RWPE1 (cell line): ENCODE measurements at regions not wholly inside any gene's neighbourhood (a gene's known extent, or its start where the extent isn't known, plus 50 kb on each side); places are given as distances from the start of the nearest gene placed in this dataset.

Source experiments
- CTCF ChIA-PET: fragments of 350-600 bp; sonication (Branson Sonifier 250); formaldehyde crosslinking; extraction: SDS; loops from one replicate; lab custom pipeline; 2021; lab: Yijun Ruan, JAX
- POLR2A ChIA-PET: fragments of 400-600 bp; formaldehyde crosslinking; extraction: SDS; loops from one replicate; lab custom pipeline; 2020; ENCODE audit warnings: antibody characterized with exemption; ENCODE audit not compliant: low non-redundant PET; lab: Yijun Ruan, JAX
- DNase-seq: peaks from one replicate; pipeline ENCODE4 v3.0.0; 2012; ENCODE audit warnings: low spot score
- H3K27ac ChIP-seq: fragments of 450-650 bp; 2 replicates; pipeline ENCODE4 v1.5.1; 2017
- TF ChIP-seq, protein P1 (sequence below): fragments of 450-650 bp; conservative IDR thresholded peaks from 2 replicates; pipeline ENCODE4 v1.5.1; 2017; ENCODE audit warnings: low read depth, mild to moderate bottlenecking

DNA sequence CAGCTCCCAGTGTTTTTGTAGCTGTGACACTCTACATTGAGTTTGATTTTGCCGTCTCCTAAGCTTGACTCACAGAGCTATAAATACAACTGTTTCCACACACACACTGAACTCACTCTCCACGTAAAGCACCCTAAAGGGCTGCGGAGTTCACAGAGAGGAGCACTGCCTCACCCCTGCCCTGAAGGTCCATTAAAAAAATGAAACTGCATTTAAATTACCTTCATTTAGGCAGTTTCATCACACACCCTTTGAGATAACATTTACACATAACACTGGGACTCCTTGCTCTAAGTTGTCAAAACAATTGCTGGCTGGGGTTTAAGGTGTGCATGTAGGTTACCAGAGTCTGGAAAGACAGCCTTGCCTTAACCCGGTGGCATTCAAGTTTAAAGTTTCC lies 137.1 kb upstream of the MAGI3 start:
- H3K27ac ChIP-seq: no peak overlapping the region
- TF ChIP-seq, protein P1, sequence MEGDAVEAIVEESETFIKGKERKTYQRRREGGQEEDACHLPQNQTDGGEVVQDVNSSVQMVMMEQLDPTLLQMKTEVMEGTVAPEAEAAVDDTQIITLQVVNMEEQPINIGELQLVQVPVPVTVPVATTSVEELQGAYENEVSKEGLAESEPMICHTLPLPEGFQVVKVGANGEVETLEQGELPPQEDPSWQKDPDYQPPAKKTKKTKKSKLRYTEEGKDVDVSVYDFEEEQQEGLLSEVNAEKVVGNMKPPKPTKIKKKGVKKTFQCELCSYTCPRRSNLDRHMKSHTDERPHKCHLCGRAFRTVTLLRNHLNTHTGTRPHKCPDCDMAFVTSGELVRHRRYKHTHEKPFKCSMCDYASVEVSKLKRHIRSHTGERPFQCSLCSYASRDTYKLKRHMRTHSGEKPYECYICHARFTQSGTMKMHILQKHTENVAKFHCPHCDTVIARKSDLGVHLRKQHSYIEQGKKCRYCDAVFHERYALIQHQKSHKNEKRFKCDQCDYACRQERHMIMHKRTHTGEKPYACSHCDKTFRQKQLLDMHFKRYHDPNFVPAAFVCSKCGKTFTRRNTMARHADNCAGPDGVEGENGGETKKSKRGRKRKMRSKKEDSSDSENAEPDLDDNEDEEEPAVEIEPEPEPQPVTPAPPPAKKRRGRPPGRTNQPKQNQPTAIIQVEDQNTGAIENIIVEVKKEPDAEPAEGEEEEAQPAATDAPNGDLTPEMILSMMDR: no peak
- DNase-seq: no peak
- POLR2A ChIA-PET: no interaction called here
- CTCF ChIA-PET: no interaction called here

- ChIA-PET POLR2A (no interaction called here), CTCF (no interaction called here)
- H3K27ac ChIP-seq: no peak overlapping the region
- DNase-seq: no peak
- TF ChIP-seq, protein P1: no peak
These were observed 136.7 kb upstream of the MAGI3 start for GRCh38 chr1:113253590-113253989.

GRCh38 chr1:113255038-113255719 lies 135.1 kb upstream of the MAGI3 start:
- TF ChIP-seq, protein P1: no peak
- ChIA-PET CTCF (interaction anchor here (0.6 to 0.7 kb wide), 2 partner anchors 22 to 883 kb away, joined by 3 read pairs; no protein-coding TSS in a partner anchor), POLR2A (no interaction called here)
- no peak for DNase-seq
- H3K27ac ChIP-seq: no peak overlapping the region

DNA sequence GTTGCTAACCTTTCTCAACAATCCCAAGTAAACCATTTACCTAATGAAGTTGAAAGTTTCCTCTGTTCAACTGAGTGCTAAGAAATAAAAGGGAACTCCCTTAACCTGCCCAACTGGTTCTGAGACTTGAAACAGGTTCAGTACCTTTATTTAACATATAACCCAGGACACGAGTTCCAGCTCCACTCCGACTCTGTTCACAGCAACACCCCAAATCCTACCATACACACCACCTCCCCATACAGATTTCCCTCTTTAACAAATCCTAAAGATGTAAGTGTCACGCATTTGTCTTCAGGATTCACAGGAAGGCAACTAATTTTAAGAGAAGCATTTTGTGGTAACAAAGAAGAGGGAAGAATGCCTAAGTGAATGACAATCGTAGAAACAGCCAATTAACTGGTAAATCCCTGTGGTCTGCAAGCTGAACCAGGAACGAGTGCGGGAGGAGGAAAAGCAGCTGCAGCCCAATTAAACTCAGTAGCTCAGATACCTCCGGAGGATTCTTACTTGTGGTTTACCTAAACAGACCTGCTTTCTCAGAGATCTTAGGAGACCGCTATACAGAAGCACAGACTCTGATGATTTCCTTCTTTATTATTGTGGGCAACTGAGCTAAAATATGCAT lies 134.5 kb upstream of the MAGI3 start:
- TF ChIP-seq, protein P1: no peak
- H3K27ac ChIP-seq: no peak overlapping the region
- DNase-seq: no peak
- ChIA-PET POLR2A (no interaction called here), CTCF (interaction anchor here (0.6 to 0.7 kb wide), 2 partner anchors 22 to 882 kb away, joined by 3 read pairs; no protein-coding TSS in a partner anchor)

DNA sequence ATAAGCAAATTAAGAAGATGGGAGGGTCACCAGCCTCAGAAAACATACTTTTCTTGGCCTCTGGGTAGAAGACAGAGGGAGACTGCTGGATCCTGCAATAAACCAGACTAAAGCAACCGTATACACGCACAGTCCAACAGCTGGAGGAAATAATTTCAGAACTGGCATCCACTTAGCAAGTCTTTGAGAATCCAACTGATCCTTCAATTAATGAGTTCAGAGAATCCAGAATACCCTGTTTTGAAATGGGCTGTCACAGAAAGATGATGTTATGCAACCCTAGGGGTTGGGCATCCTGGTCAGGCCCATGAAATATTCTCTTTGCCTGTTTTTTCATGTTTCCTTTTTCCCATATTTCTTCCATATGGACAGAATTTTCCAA lies 134.0 kb upstream of the MAGI3 start:
- ChIA-PET CTCF (no interaction called here), POLR2A (no interaction called here)
- H3K27ac ChIP-seq: no peak overlapping the region
- no peak for DNase-seq
- TF ChIP-seq, protein P1: no peak

DNA sequence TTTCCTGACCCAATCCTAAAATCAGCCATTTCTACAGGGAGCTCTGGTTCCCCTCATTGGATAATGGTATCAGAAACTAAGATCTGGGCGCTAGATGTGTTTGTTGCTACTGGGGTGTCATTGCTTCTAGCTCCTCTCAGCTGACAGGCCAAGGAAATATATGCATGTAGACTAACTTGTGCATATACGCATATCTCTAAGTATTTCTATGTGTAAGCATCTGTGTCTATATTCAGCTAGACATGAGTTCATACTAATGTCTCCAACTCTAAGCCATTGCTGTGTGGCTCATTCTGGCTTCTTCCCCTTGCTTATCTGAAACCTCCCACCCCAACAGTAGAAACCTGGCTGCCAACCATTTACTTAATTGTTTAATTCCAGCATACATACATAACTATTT lies 130.3 kb upstream of the MAGI3 start:
- CTCF ChIA-PET: no interaction called here
- TF ChIP-seq, protein P1: no peak
- POLR2A ChIA-PET: no interaction called here
- H3K27ac ChIP-seq: no peak overlapping the region
- DNase-seq: no peak
